ENCODE measurements at regions not wholly inside any gene's neighbourhood (a gene's known extent, or its start where the extent isn't known, plus 50 kb on each side); places are given as distances from the start of the nearest gene placed in this dataset.

GRCh38 chr20:39853050-39853449 lies 836.0 kb downstream of the MAFB start:
- no peak for TF ChIP-seq EZH2 (IDR thresholded peaks at IDR 0.05; ENCODE audit: low read depth)
- no peak for TF ChIP-seq CTCF (conservative IDR thresholded peaks at IDR 0.05)
